ENCODE measurements at regions not wholly inside any gene's neighbourhood (a gene's known extent, or its start where the extent isn't known, plus 50 kb on each side); places are given as distances from the start of the nearest gene placed in this dataset.
"Not testable (repeated sequence)": the region's sequence is repeated elsewhere in the genome, so short reads cannot be mapped to it uniquely, and the experiment has no call there.

DNA sequence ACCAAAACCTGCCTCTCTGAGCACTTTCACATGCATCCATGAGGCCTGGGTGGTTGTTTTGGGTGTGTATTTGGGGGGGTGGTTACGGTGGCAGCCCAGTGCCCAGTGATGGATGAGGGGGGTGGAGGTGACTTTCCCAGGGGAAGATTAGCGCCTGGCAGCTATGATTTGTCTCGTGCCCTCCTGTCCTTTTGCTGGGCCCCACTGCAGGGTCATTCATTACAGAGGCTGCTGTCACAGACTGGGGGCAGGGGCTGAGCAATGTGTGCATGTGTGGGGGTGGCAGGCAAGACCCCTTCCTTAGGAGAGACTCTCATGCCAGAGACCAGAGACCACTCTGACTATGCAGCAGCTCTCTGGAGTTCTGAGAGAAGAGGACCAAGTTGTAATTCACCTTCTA lies 93.7 kb downstream of the MRM1 start:
- Histone ChIP-seq H3K9me3 (ENCODE audit: control insufficient read depth, low read length) (no peaks in the 10 kb centered on the region), H3K4me3 (ENCODE audit: low read length) (no peak overlapping the region), H3K4me1 (ENCODE audit: control insufficient read depth, insufficient read depth, low read length) (no peaks in the 10 kb centered on the region), H3K27ac (ENCODE audit: low read length) (no peak overlapping the region), H3K27me3 (ENCODE audit: control insufficient read depth, insufficient read depth) (no peaks in the 10 kb centered on the region)
- DNase-seq, result no peak
- 38% methylated on average over 3 of the region's 3 CpGs for WGBS
- intact Hi-C loops (cut with DNase I), result no loop called here
- ATAC-seq, result no peak

DNA sequence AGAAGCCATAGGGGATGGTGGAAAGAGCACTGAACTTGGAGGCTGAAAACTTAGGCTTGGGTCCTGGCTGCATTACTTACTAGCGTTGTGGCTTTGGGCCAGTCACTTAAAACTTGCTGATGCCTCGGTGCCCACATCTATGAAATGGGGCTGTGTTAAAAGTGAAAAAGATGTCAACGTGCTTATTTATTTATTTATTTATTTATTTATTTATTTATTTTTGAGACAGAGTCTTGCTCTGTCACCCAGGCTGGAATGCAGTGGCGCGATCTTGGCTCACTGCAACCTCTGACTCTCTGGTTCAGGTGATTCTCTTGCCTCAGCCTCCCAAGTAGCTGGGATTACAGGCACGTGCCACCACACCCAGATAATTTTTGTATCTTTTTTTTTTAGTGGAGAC lies 94.3 kb downstream of the MRM1 start:
- 83% methylated on average over 6 of the region's 6 CpGs for WGBS
- H3K4me1 ChIP-seq (ENCODE audit: control insufficient read depth, insufficient read depth, low read length); H3K27me3 ChIP-seq (ENCODE audit: control insufficient read depth, insufficient read depth); H3K27ac ChIP-seq (ENCODE audit: low read length); H3K9me3 ChIP-seq (ENCODE audit: control insufficient read depth, low read length); DNase-seq; H3K4me3 ChIP-seq (ENCODE audit: low read length); intact Hi-C loops (cut with DNase I); ATAC-seq: not testable (repeated sequence)

DNA sequence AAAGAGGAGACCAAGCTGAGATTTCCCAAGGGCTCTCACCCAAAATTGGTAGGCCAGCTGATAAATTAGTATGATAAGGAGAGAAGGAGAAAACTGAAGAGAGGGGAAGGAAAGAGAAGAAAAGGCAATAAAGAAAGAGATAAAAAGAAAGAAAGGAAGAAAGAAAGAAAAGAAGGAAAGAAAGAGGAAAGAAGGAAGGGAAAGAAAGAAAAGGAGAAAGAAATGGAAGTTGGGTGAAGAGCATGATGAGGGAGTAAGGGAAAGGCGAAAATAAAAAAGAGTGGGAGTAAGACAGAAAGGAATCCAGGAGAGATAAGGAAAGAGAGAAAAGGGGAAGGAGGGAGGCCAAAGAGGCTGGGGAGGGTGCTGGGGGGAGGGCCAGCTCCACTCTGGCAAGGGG lies 95.4 kb downstream of the MRM1 start:
- intact Hi-C loops (cut with DNase I), result no loop called here
- H3K4me3 ChIP-seq (ENCODE audit: low read length), result no peak overlapping the region
- WGBS, result 45% methylated on average over 1 of the region's 1 CpG
- no peaks in the 10 kb centered on the region for H3K4me1 ChIP-seq (ENCODE audit: control insufficient read depth, insufficient read depth, low read length)
- DNase-seq (no peak), ATAC-seq (no peak)
- H3K27ac ChIP-seq (ENCODE audit: low read length), result no peak overlapping the region
- H3K9me3 ChIP-seq (ENCODE audit: control insufficient read depth, low read length), result no peaks in the 10 kb centered on the region
- peaks cover 4% of the 10 kb centered on the region for H3K27me3 ChIP-seq (ENCODE audit: control insufficient read depth, insufficient read depth)

DNA sequence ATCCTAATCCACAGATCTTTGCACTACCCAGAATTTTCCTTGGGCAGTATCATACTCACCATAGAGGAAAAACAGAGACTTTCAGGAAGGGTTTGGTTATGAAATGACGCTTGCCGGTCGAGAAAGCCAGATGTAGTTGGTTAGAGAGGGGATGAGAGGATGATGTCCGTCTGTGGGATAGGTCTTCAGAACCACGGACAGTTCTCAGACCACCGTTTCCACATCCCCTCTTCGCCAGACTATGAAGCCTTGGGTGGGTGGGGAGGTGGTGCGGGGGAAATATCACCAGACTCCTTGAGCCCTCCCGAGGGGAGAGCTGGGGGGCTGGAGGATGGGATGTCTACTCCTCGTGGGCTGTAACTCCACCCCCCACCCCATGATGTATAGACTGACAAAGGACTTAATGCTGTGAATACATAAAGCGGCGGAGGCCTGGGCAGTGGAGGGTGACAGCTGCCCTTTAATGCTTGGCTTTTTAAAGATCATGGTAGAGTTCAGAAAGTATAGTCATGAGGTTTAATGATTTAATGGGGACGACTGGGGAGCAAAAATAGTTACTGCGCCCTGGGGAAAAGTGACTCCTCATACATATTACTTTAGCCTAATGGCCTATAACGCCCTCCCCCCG lies 96.6 kb downstream of the MRM1 start:
- 32% methylated on average over 16 of the region's 16 CpGs for WGBS
- intact Hi-C loops (cut with DNase I), result no loop called here

DNA sequence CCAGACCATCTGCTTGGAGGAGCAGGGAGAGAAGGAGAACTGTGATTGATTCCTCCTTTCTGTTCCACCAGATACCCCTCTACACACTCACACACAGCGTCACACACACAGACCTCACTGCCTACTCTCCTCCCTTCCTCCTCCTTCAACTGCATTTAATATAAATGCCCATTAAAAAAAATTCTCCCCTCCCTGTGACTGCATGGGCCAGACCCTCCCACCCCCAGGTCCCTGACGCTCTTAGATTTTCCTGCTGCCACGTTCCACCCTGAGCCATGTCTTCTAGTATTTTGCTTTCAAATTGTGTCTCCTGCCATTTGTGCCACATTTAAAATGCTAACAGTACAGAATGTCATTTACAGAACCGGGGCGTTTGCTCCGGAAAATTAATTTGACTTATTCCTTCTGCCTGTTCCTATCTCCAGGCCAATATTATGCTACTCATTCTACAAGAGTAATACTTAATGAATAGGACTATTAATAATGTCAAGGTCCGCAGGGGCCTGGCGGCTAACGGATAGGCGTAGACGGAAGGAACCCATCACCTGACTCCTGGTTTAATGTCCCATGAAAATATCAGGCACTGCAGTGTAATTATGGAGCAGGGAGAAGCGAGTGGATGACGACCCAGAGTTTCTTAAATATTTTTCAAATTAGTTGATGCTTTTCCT lies 100.2 kb downstream of the MRM1 start:
- Histone ChIP-seq H3K9me3 (ENCODE audit: control insufficient read depth, low read length) (no peaks in the 10 kb centered on the region), H3K4me3 (ENCODE audit: low read length) (no peak overlapping the region), H3K4me1 (ENCODE audit: control insufficient read depth, insufficient read depth, low read length) (no peaks in the 10 kb centered on the region), H3K27ac (ENCODE audit: low read length) (no peak overlapping the region), H3K27me3 (ENCODE audit: control insufficient read depth, insufficient read depth) (peaks cover 4% of the 10 kb centered on the region)
- no peak for DNase-seq
- 77% methylated on average over 13 of the region's 13 CpGs for WGBS
- intact Hi-C loops (cut with DNase I), result no loop called here
- ATAC-seq, result no peak

More for the DNA sequence above, 96.6 kb downstream of the MRM1 start:
- DNase-seq (no peak), ATAC-seq (no peak)
- Histone ChIP-seq H3K9me3 (ENCODE audit: control insufficient read depth, low read length) (no peaks in the 10 kb centered on the region), H3K27me3 (ENCODE audit: control insufficient read depth, insufficient read depth) (peaks cover 4% of the 10 kb centered on the region), H3K4me3 (ENCODE audit: low read length) (no peak overlapping the region), H3K27ac (ENCODE audit: low read length) (no peak overlapping the region), H3K4me1 (ENCODE audit: control insufficient read depth, insufficient read depth, low read length) (no peaks in the 10 kb centered on the region)

DNA sequence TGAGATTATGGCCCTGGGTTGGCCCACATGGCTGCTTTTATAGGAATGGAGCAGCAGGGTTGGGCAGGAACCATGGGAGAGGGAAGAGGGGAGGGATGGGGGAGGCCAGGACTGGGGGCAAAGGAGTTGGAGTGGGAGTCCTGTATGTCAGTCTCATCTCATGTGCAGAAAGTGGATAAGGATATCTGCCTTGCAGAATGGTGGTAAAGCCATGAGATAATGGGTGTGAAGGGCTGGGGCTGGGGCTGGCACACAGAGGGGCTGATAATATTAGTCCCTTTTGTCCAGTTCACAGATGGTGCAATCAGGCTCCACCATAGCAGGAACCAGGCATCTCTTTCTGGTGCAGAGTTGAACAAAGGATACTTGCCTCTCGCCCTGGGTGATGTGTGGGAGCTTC lies 101.3 kb downstream of the MRM1 start:
- H3K27ac ChIP-seq (ENCODE audit: low read length), result no peak overlapping the region
- ATAC-seq, result no peak
- WGBS, result 0% methylated on average over 1 of the region's 1 CpG
- peaks cover 4% of the 10 kb centered on the region for H3K27me3 ChIP-seq (ENCODE audit: control insufficient read depth, insufficient read depth)
- no peaks in the 10 kb centered on the region for H3K9me3 ChIP-seq (ENCODE audit: control insufficient read depth, low read length)
- H3K4me3 ChIP-seq (ENCODE audit: low read length), result no peak overlapping the region
- no peaks in the 10 kb centered on the region for H3K4me1 ChIP-seq (ENCODE audit: control insufficient read depth, insufficient read depth, low read length)
- intact Hi-C loops (cut with DNase I), result no loop called here
- DNase-seq, result no peak

DNA sequence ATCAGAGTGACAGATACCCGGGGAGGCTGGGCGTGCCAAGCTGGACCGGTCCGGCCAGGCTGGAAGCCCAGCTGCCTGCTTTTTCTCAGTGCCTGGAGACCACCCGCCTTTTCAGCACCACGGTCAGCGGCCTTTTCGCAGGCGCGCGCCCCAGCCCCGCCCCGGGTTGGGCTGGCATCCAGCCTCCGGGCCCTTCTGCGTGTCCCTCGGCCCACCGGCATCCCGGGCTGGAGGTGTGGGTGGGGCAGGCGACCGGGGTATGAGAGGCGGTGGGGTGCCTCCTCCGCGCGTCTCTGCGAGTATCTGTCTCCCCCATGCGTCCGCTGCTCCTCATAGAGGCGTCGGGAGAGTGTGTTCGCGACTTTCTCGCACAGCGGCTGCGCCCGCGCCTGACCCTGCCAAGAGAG lies 102.5 kb downstream of the MRM1 start:
- no peaks in the 10 kb centered on the region for H3K4me1 ChIP-seq (ENCODE audit: control insufficient read depth, insufficient read depth, low read length)
- intact Hi-C loops (cut with DNase I), result no loop called here
- DNase-seq, result peak; percentile 36 to 81 (median 78)
- no peak overlapping the region for H3K27ac ChIP-seq (ENCODE audit: low read length)
- no peaks in the 10 kb centered on the region for H3K9me3 ChIP-seq (ENCODE audit: control insufficient read depth, low read length)
- peaks cover 4% of the 10 kb centered on the region for H3K27me3 ChIP-seq (ENCODE audit: control insufficient read depth, insufficient read depth)
- H3K4me3 ChIP-seq (ENCODE audit: low read length), result no peak overlapping the region
- 2% methylated on average over 36 of the region's 36 CpGs for WGBS
- ATAC-seq, result peak; percentile 60 to 62

DNA sequence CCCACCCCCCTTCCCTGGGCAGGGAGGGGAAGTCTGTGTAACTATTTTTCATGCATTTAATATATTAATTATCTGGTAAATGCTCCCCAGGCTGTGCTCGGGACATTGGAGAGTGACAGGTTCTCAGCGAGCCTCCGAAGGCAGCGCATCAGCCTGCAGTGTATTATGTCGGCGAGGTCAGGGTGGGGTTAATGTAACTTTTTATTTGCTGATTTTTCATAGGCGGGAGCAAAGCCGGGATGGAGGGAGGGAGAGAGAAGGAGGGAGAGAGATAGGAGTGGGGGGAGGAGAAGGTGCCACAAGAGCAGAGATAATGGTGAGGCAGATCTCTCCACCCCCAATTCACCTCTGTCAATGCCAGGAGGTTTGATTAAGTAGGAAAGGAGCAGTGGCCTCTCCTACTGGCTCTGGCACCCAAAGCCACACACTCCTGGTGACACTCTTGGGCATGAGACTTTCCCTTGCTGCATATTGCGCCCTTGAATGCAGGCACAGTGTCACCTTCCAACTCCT lies 104.0 kb downstream of the MRM1 start:
- DNase-seq, result no peak
- Histone ChIP-seq H3K27me3 (ENCODE audit: control insufficient read depth, insufficient read depth) (peaks cover 4% of the 10 kb centered on the region), H3K4me3 (ENCODE audit: low read length) (no peak overlapping the region), H3K9me3 (ENCODE audit: control insufficient read depth, low read length) (no peaks in the 10 kb centered on the region), H3K4me1 (ENCODE audit: control insufficient read depth, insufficient read depth, low read length) (no peaks in the 10 kb centered on the region), H3K27ac (ENCODE audit: low read length) (no peak overlapping the region)
- ATAC-seq, result no peak
- 58% methylated on average over 9 of the region's 9 CpGs for WGBS
- intact Hi-C loops (cut with DNase I), result no loop called here

DNA sequence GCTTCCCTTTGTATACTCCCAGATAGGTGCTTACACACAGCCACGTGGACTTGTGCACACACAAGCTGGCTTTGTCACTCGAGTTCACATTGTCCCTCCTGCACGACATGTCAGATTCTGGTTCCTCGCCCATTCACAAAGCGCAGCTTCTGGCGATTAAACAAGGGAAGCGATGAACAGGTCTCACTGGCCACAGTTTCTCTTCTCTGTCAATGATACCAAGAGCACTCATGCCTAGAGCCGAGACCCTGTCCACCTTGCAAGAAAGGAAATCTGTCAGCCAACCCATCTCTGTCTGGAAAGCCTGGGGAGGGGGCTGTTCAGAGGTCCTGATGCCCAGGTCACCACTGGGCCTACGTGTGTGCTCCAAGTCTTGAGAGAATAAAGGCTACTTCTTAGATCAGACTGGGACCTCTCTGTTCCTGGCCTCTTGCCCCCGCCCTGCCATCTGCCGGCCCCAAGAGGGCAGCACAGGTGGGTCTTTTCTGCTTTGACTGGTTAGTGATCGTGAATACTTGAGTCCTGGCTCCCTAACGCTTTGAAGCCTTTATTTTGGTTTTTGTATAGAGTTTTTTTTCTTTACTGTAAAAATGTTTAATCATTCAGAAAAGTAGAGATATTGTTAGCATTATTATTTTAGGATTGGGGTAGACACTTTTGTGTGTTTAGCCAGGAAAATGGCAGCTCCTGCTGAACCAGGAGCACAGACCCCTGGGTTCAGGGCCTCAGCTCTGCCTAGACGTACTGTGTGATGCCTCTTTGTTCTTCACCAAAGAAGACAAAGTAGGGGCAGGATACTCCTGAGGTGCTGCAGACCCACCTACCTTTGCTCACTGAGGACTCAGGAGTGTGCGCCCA lies 104.7 kb downstream of the MRM1 start:
- Histone ChIP-seq H3K4me3 (ENCODE audit: low read length) (no peak overlapping the region), H3K27ac (ENCODE audit: low read length) (no peak overlapping the region), H3K9me3 (ENCODE audit: control insufficient read depth, low read length) (no peaks in the 10 kb centered on the region), H3K4me1 (ENCODE audit: control insufficient read depth, insufficient read depth, low read length) (no peaks in the 10 kb centered on the region), H3K27me3 (ENCODE audit: control insufficient read depth, insufficient read depth) (no peaks in the 10 kb centered on the region)
- ATAC-seq, result peak in 1 of 2 donors; percentile 44
- WGBS, result 52% methylated on average over 15 of the region's 15 CpGs
- no peak for DNase-seq
- intact Hi-C loops (cut with DNase I), result no loop called here

DNA sequence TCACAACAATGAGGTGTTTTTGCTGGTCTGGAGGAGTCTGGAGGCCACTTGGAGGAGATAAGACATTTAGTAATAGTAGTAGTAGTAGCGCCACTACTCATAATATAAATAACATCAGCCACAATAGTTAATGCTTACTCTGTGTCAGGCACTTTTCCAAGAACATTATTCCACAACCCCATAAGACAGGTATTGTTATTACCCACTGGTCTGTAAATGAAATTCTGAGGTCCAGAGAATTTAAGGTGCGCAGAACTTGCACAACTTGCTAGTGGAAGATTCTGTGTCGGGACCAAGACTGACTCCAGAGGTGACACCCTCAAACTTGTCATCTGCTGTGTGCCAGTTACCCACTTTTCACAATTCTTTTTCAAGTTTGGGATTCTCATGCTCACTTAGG lies 106.5 kb downstream of the MRM1 start:
- no peaks in the 10 kb centered on the region for H3K27me3 ChIP-seq (ENCODE audit: control insufficient read depth, insufficient read depth)
- no peaks in the 10 kb centered on the region for H3K9me3 ChIP-seq (ENCODE audit: control insufficient read depth, low read length)
- no peak overlapping the region for H3K4me3 ChIP-seq (ENCODE audit: low read length)
- no peak overlapping the region for H3K27ac ChIP-seq (ENCODE audit: low read length)
- DNase-seq (no peak), ATAC-seq (no peak)
- H3K4me1 ChIP-seq (ENCODE audit: control insufficient read depth, insufficient read depth, low read length), result no peaks in the 10 kb centered on the region
- intact Hi-C loops (cut with DNase I), result no loop called here
- 93% methylated on average over 3 of the region's 3 CpGs for WGBS

DNA sequence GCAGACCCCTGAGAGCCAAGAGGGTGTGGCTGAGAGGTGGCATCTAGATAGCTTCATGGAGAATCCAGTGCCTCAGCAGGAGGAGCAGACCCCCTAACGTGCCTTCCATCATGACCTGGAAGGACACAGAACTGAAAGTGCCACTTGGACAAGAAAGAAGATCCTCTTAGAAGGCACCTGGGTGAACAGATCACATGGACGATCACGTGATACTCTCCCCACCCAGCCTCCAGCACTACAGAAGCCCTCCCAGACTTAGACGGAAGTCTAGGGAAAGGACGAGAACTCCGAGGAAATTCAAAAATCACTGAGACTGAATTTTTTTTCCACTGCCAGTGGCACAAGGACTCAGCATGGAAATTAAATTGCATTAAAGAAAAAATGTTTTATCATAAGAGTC lies 113.4 kb downstream of the MRM1 start:
- 78% methylated on average over 6 of the region's 6 CpGs for WGBS
- DNase-seq, result no peak
- Histone ChIP-seq H3K4me1 (ENCODE audit: control insufficient read depth, insufficient read depth, low read length) (no peaks in the 10 kb centered on the region), H3K27me3 (ENCODE audit: control insufficient read depth, insufficient read depth) (no peaks in the 10 kb centered on the region), H3K27ac (ENCODE audit: low read length) (no peak overlapping the region), H3K9me3 (ENCODE audit: control insufficient read depth, low read length) (no peaks in the 10 kb centered on the region), H3K4me3 (ENCODE audit: low read length) (no peak overlapping the region)
- ATAC-seq, result no peak
- intact Hi-C loops (cut with DNase I), result no loop called here
